Neural cell (in vitro differentiated cells): ENCODE measurements at regions not wholly inside any gene's neighbourhood (a gene's known extent, or its start where the extent isn't known, plus 50 kb on each side); places are given as distances from the start of the nearest gene placed in this dataset.

Source experiments
- H2AFZ ChIP-seq: fragments of 200-600, 300-800 bp; sonication (generic), shearing (Covaris generic); 2 replicates; pipeline ENCODE4 v1.6.0; 2014; ENCODE audit warnings: low read depth, mild to moderate bottlenecking, antibody characterized with exemption, low read length, moderate library complexity
- H3F3A ChIP-seq: fragments of 200-600 bp; shearing (Covaris generic); 2 replicates; pipeline ENCODE4 v1.6.1; 2016; ENCODE audit warnings: mild to moderate bottlenecking, moderate library complexity, mixed read lengths, antibody characterized with exemption, low read length; ENCODE audit not compliant: insufficient read depth, poor library complexity, severe bottlenecking
- H3K27ac ChIP-seq: fragments of 200-600, 300-800 bp; sonication (generic), shearing (Covaris generic); 2 replicates; pipeline ENCODE4 v1.5.1; 2014; ENCODE audit warnings: mild to moderate bottlenecking, low read length, moderate library complexity
- H3K27me3 ChIP-seq: fragments of 300-800, 200-600 bp; sonication (generic), shearing (Covaris generic); 2 replicates; pipeline ENCODE4 v1.6.0; 2014; ENCODE audit warnings: mild to moderate bottlenecking, low read depth, low read length, moderate library complexity; ENCODE audit not compliant: insufficient read depth
- H3K36me3 ChIP-seq: fragments of 300-800, 200-600 bp; sonication (generic), shearing (Covaris generic); 2 replicates; pipeline ENCODE4 v1.5.1; 2014; ENCODE audit warnings: mild to moderate bottlenecking, antibody characterized with exemption, low read length, moderate library complexity; ENCODE audit not compliant: insufficient read depth
- H3K4me2 ChIP-seq: fragments of 300-800, 200-600 bp; sonication (generic), shearing (Covaris generic); 2 replicates; pipeline ENCODE4 v1.6.0; 2014; ENCODE audit warnings: mild to moderate bottlenecking, low read length
- H3K4me3 ChIP-seq: fragments of 300-800, 200-600 bp; sonication (generic), shearing (Covaris generic); 2 replicates; pipeline ENCODE4 v1.5.1; 2014; ENCODE audit warnings: mild to moderate bottlenecking, low read length, moderate library complexity
- H3K79me2 ChIP-seq: fragments of 200-600 bp; shearing (Covaris generic); replicated peaks from 2 replicates; pipeline ENCODE4 v1.6.0; 2014; ENCODE audit warnings: mild to moderate bottlenecking, low read length, moderate library complexity; ENCODE audit not compliant: insufficient read depth
- H3K9ac ChIP-seq: fragments of 300-800, 200-600 bp; sonication (generic), shearing (Covaris generic); 2 replicates; pipeline ENCODE4 v1.6.1; 2016; ENCODE audit warnings: mild to moderate bottlenecking, low read length, mixed read lengths
- H3K9me2 ChIP-seq: fragments of 200-600 bp; shearing (Covaris generic); 2 replicates; pipeline ENCODE4 v1.6.1; 2016; ENCODE audit warnings: mild to moderate bottlenecking, low read length, mixed read lengths; ENCODE audit not compliant: insufficient read depth
- H3K9me3 ChIP-seq: fragments of 200-600, 300-800 bp; sonication (generic), shearing (Covaris generic); 2 replicates; pipeline ENCODE4 v1.6.1; 2016; ENCODE audit warnings: mild to moderate bottlenecking, mixed run types, low read length, moderate library complexity, mixed read lengths
- H4K20me1 ChIP-seq: fragments of 200-600 bp; shearing (Covaris generic); 2 replicates; pipeline ENCODE4 v1.6.1; 2016; ENCODE audit warnings: mild to moderate bottlenecking, mixed run types; ENCODE audit not compliant: insufficient read depth
- EP300 ChIP-seq: fragments of 450-650 bp; conservative IDR thresholded peaks from 2 replicates; pipeline ENCODE4 v1.6.1; 2014; ENCODE audit warnings: antibody characterized with exemption, mild to moderate bottlenecking, moderate library complexity; ENCODE audit not compliant: poor library complexity, severe bottlenecking
- EZH2 ChIP-seq: fragments of 200-600, 300-800 bp; shearing (Covaris generic), sonication (generic); IDR thresholded peaks from 2 replicates; pipeline ENCODE4 v1.6.1; 2014; ENCODE audit warnings: antibody characterized with exemption, low read length, borderline replicate concordance, mild to moderate bottlenecking; ENCODE audit not compliant: insufficient read depth, poor library complexity, severe bottlenecking
- MXI1 ChIP-seq: fragments of 450-650 bp; conservative IDR thresholded peaks from 2 replicates; pipeline ENCODE4 v1.6.1; 2014; ENCODE audit warnings: antibody characterized with exemption, mild to moderate bottlenecking; ENCODE audit not compliant: poor library complexity, severe bottlenecking
- POLR2AphosphoS5 ChIP-seq: IDR thresholded peaks from 2 replicates; pipeline ENCODE4 v1.6.1; 2012
- RAD21 ChIP-seq: fragments of 450-650 bp; conservative IDR thresholded peaks from 2 replicates; pipeline ENCODE4 v1.6.1; 2014; ENCODE audit warnings: antibody characterized with exemption, mild to moderate bottlenecking, moderate library complexity
- REST ChIP-seq: IDR thresholded peaks from 2 replicates; pipeline ENCODE4 v1.6.1; 2012; ENCODE audit warnings: borderline replicate concordance
- SMC3 ChIP-seq: fragments of 450-650 bp; conservative IDR thresholded peaks from 2 replicates; pipeline ENCODE4 v1.6.1; 2014; ENCODE audit warnings: antibody characterized with exemption, mild to moderate bottlenecking, moderate library complexity; ENCODE audit not compliant: poor library complexity
- TAF1 ChIP-seq: IDR thresholded peaks from 2 replicates; pipeline ENCODE4 v1.6.1; 2012; ENCODE audit warnings: low read depth
- TF ChIP-seq, protein P1 (sequence below): fragments of 450-650 bp; IDR thresholded peaks from 2 replicates; pipeline ENCODE4 v1.5.1; 2014; ENCODE audit warnings: antibody characterized with exemption, mild to moderate bottlenecking, moderate library complexity; ENCODE audit not compliant: poor library complexity, severe bottlenecking

- no peak overlapping the region for H3K27ac ChIP-seq
- no peaks in the 10 kb centered on the region for H3K9me3 ChIP-seq
- TF ChIP-seq REST, result no peak
- no peak for TF ChIP-seq EP300
- TF ChIP-seq POLR2AphosphoS5, result no peak
- no peak for TF ChIP-seq EZH2
- TF ChIP-seq, protein P1, sequence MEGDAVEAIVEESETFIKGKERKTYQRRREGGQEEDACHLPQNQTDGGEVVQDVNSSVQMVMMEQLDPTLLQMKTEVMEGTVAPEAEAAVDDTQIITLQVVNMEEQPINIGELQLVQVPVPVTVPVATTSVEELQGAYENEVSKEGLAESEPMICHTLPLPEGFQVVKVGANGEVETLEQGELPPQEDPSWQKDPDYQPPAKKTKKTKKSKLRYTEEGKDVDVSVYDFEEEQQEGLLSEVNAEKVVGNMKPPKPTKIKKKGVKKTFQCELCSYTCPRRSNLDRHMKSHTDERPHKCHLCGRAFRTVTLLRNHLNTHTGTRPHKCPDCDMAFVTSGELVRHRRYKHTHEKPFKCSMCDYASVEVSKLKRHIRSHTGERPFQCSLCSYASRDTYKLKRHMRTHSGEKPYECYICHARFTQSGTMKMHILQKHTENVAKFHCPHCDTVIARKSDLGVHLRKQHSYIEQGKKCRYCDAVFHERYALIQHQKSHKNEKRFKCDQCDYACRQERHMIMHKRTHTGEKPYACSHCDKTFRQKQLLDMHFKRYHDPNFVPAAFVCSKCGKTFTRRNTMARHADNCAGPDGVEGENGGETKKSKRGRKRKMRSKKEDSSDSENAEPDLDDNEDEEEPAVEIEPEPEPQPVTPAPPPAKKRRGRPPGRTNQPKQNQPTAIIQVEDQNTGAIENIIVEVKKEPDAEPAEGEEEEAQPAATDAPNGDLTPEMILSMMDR, result no peak
- TF ChIP-seq TAF1, result no peak
- TF ChIP-seq SMC3, result no peak
- no peak for TF ChIP-seq RAD21
- no peak for TF ChIP-seq MXI1
- H2AFZ ChIP-seq, result no peak overlapping the region
- H3F3A ChIP-seq, result no peaks in the 10 kb centered on the region
- H3K9me2 ChIP-seq, result no peaks in the 10 kb centered on the region
- H3K9ac ChIP-seq, result no peak overlapping the region
- H3K36me3 ChIP-seq, result no peaks in the 10 kb centered on the region
- no peaks in the 10 kb centered on the region for H4K20me1 ChIP-seq
- no peaks in the 10 kb centered on the region for H3K79me2 ChIP-seq
- no peaks in the 10 kb centered on the region for H3K27me3 ChIP-seq
- H3K4me2 ChIP-seq, result no peak overlapping the region
- no peak overlapping the region for H3K4me3 ChIP-seq
These were observed 101.1 kb upstream of the ZC3H11B start for GRCh38 chr1:219713981-219714381.

DNA sequence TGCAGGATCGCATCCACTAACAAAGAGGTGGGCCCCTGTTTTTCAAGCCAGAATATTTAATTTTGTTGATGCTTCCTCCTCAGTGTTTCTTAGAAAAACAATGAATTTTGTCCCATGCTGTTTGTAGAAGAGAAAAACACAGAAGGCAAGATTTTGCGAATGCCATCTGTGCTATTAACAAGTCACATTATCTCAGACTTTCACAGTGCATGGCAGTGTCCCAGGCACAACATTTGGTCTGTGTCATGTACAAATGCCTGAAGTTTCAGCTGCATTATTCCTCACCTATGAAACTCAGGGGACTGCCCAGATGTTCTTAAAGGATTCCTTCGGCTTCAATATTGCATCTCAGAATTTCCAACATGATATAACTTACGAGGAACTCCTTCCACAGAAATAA is 99.6 kb upstream of the ZC3H11B start:
- no peaks in the 10 kb centered on the region for H3K27me3 ChIP-seq
- H3K9ac ChIP-seq, result no peak overlapping the region
- H3K9me2 ChIP-seq, result no peaks in the 10 kb centered on the region
- no peaks in the 10 kb centered on the region for H3F3A ChIP-seq
- H2AFZ ChIP-seq, result no peak overlapping the region
- no peak overlapping the region for H3K27ac ChIP-seq
- no peak overlapping the region for H3K4me2 ChIP-seq
- no peaks in the 10 kb centered on the region for H3K36me3 ChIP-seq
- no peak overlapping the region for H3K4me3 ChIP-seq
- no peaks in the 10 kb centered on the region for H4K20me1 ChIP-seq
- TF ChIP-seq POLR2AphosphoS5 (no peak), REST (no peak), SMC3 (no peak), RAD21 (no peak), EP300 (no peak), TAF1 (no peak), EZH2 (no peak), MXI1 (no peak)
- TF ChIP-seq, protein P1, result no peak
- H3K9me3 ChIP-seq, result no peaks in the 10 kb centered on the region
- no peaks in the 10 kb centered on the region for H3K79me2 ChIP-seq
